HepG2 (cell line): ENCODE measurements at regions not wholly inside any gene's neighbourhood (a gene's known extent, or its start where the extent isn't known, plus 50 kb on each side); places are given as distances from the start of the nearest gene placed in this dataset.

Experiments used
- ATAC-seq: fragments of 200-7000 bp; cut with Tn5 transposase; 3 replicates; pipeline ENCODE4 v1.9.1; 2020; ENCODE audit warnings: mild to moderate bottlenecking, moderate library complexity
- BruUV-seq: library from RNA; stranded (reverse); fragments of 400-500 nt; replicated peaks from 2 replicates; lab custom pipeline; 2021; lab: Mats Ljungman, UMichigan
- CTCF ChIA-PET: fragments of 300-600 bp; formaldehyde crosslinking; extraction: SDS; loops from one replicate; lab custom pipeline; 2021; ENCODE audit warnings: low total read pairs, inconsistent platforms, low intra/inter-chr PET ratio; lab: Yijun Ruan, JAX
- POLR2A ChIA-PET: fragments of 350-600 bp; sonication (Branson Sonifier 250); formaldehyde crosslinking; loops from one replicate; lab custom pipeline; 2020; ENCODE audit warnings: antibody characterized with exemption, inconsistent platforms; lab: Yijun Ruan, JAX
- DNase-seq: peaks from one replicate; pipeline ENCODE4 v3.0.0-alpha.2; 2015; ENCODE audit warnings: low spot score
- FAIRE-seq: peaks from 3 replicates; lab custom pipeline; 2011; peaks lifted over from hg19 to GRCh38; lab: Jason Lieb, UNC
- H2AFZ ChIP-seq: one replicate; pipeline ENCODE4 v1.6.1; 2011; ENCODE audit warnings: low read length, inconsistent platforms
- H3K27ac ChIP-seq: fragments of 300-600 bp; 3 replicates; pipeline ENCODE4 v1.8.0; 2011; ENCODE audit warnings: mixed run types, mild to moderate bottlenecking, mixed read lengths, low read length, inconsistent platforms; ENCODE audit not compliant: insufficient read depth; ENCODE audit errors: extremely low read length
- H3K27me3 ChIP-seq, 2 experiments: fragments of 200-600 bp in 1 of 2; 2 replicates in 1 of 2; 3 replicates in 1 of 2; pipeline versions ENCODE4 v1.6.0 to v1.8.0; 2011; ENCODE audit warnings: low read length in 2 of 2, mild to moderate bottlenecking in 2 of 2, moderate library complexity in 2 of 2, inconsistent platforms in 1 of 2; ENCODE audit not compliant: insufficient read depth in 2 of 2, control insufficient read depth in 1 of 2
- H3K36me3 ChIP-seq, 2 experiments: fragments of 200-600 bp in 1 of 2; replicated peaks in 1 of 2; 2 replicates in 1 of 2; 3 replicates in 1 of 2; pipeline versions ENCODE4 v1.5.1 to v1.8.0; 2011; ENCODE audit warnings: low read length in 2 of 2, inconsistent platforms in 1 of 2; ENCODE audit not compliant: insufficient read depth in 2 of 2, control insufficient read depth in 1 of 2
- H3K4me1 ChIP-seq: 2 replicates; pipeline ENCODE4 v1.5.1; 2012; ENCODE audit warnings: low read length, inconsistent platforms; ENCODE audit not compliant: insufficient read depth
- H3K4me2 ChIP-seq: 2 replicates; pipeline ENCODE4 v1.6.0; 2011; ENCODE audit warnings: low read depth, low read length, inconsistent platforms
- H3K4me3 ChIP-seq, 3 experiments: fragments of 200-600 bp in 1 of 3; sonication (generic), shearing (Covaris generic) in 1 of 3; replicated peaks in 1 of 3; 2 replicates each; pipeline ENCODE4 v1.5.1; 2011 to 2016; ENCODE audit warnings: low read length in 3 of 3, inconsistent platforms in 2 of 3, low read depth in 2 of 3, mild to moderate bottlenecking in 2 of 3, control low read depth in 1 of 3, mixed read lengths in 1 of 3; ENCODE audit not compliant: insufficient read depth in 1 of 3
- H3K79me2 ChIP-seq: one replicate; pipeline ENCODE4 v1.6.1; 2011; ENCODE audit warnings: low read length, inconsistent platforms; ENCODE audit not compliant: insufficient read depth
- H3K9ac ChIP-seq: 2 replicates; pipeline ENCODE4 v1.6.0; 2011; ENCODE audit warnings: mild to moderate bottlenecking, low read depth, low read length, inconsistent platforms; ENCODE audit not compliant: insufficient read depth
- H3K9me3 ChIP-seq: 2 replicates; pipeline ENCODE4 v1.5.1; 2012; ENCODE audit warnings: mild to moderate bottlenecking, low read length
- H4K20me1 ChIP-seq: 2 replicates; pipeline ENCODE4 v1.6.0; 2011; ENCODE audit warnings: inconsistent platforms, mild to moderate bottlenecking, low read length, moderate library complexity; ENCODE audit not compliant: insufficient read depth
- HOXA7 ChIP-seq: sonication (generic); formaldehyde crosslinking; IDR thresholded peaks from 2 replicates; pipeline ENCODE4 v1.8.1; 2022; ENCODE audit warnings: mild to moderate bottlenecking, missing genetic modification reagents, moderate library complexity
- NFYC ChIP-seq: IDR thresholded peaks from 2 replicates; pipeline ENCODE4 v1.6.1; 2016; ENCODE audit warnings: missing genetic modification reagents, missing compliant biosample characterization
- ONECUT2 ChIP-seq: sonication (generic); formaldehyde crosslinking; IDR thresholded peaks from 2 replicates; pipeline ENCODE4 v1.4.0; 2020; ENCODE audit warnings: missing genetic modification reagents
- SMAD3 ChIP-seq: sonication (generic); formaldehyde crosslinking; IDR thresholded peaks from 2 replicates; pipeline ENCODE4 v1.4.0; 2020; ENCODE audit warnings: missing genetic modification reagents
- SP2 ChIP-seq: sonication (generic); formaldehyde crosslinking; IDR thresholded peaks from 2 replicates; pipeline ENCODE4 v1.5.1; 2020; ENCODE audit warnings: mild to moderate bottlenecking, missing genetic modification reagents
- WGBS: methylation state at CpG from one replicate; pipeline ENCODE4 v1.1.6; 2017; ENCODE audit warnings: low lambda C conversion rate; 5-methylcytosine and 5-hydroxymethylcytosine counted together
- in situ Hi-C: cut with HindIII; loops from 2 replicates; pipeline ENCODE4 v1.10.0; 2017; ENCODE audit warnings: low pct_unique_long_range_greater_than_20kb; ENCODE audit not compliant: extremely low pct_ligation_motif_present
- intact Hi-C: fragments of 100-400 bp; cut with micrococcal nuclease; formaldehyde crosslinking; loops from one replicate; pipeline ENCODE4 v1.10.0; 2022; ENCODE audit not compliant: unreplicated experiment
- TF ChIP-seq, protein P1 (sequence below): sonication (generic); formaldehyde crosslinking; IDR thresholded peaks from 2 replicates; pipeline ENCODE4 v1.5.1; 2020; ENCODE audit warnings: missing genetic modification reagents, mild to moderate bottlenecking, borderline replicate concordance
- TF ChIP-seq, protein P2 (sequence below): sonication (generic); formaldehyde crosslinking; IDR thresholded peaks from 2 replicates; pipeline ENCODE4 v1.8.1; 2023; ENCODE audit warnings: mild to moderate bottlenecking, missing genetic modification reagents
- TF ChIP-seq, protein P3 (sequence below): sonication (generic); formaldehyde crosslinking; IDR thresholded peaks from 2 replicates; pipeline ENCODE4 v1.5.1; 2020; ENCODE audit warnings: missing genetic modification reagents, mild to moderate bottlenecking, borderline replicate concordance
- TF ChIP-seq, protein P4 (sequence below): fragments of 450-650 bp; IDR thresholded peaks from 2 replicates; pipeline ENCODE4 v1.6.1; 2016

DNA sequence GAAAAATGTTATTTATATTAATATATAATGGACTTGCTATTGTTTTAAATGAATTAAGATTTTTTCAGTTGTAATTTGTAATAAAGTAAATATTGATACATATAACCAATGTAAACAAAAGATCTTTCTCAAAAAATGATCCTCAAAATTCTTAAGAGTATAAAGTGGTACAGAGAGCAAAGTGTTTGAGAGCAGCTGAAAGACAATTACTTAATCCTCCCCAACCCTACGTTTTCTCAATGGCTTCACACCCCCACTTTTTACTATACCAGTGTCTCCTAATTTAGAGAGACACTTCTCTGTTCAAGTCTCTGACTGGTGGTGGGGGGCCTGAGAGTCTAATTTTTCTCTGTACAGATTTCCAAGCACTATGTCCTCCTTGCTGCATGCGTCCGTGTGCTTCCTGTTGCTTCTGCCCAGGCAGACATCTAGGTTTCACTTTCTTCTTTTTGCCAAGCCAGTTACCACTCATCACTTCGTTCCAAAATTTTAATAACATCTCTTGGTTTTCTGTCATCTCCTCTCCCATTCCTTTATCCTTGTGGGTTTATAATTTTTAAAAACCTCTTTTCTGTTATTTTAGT is 276.3 kb upstream of the DNAJC19 start (continued):
- TF ChIP-seq, protein P1, sequence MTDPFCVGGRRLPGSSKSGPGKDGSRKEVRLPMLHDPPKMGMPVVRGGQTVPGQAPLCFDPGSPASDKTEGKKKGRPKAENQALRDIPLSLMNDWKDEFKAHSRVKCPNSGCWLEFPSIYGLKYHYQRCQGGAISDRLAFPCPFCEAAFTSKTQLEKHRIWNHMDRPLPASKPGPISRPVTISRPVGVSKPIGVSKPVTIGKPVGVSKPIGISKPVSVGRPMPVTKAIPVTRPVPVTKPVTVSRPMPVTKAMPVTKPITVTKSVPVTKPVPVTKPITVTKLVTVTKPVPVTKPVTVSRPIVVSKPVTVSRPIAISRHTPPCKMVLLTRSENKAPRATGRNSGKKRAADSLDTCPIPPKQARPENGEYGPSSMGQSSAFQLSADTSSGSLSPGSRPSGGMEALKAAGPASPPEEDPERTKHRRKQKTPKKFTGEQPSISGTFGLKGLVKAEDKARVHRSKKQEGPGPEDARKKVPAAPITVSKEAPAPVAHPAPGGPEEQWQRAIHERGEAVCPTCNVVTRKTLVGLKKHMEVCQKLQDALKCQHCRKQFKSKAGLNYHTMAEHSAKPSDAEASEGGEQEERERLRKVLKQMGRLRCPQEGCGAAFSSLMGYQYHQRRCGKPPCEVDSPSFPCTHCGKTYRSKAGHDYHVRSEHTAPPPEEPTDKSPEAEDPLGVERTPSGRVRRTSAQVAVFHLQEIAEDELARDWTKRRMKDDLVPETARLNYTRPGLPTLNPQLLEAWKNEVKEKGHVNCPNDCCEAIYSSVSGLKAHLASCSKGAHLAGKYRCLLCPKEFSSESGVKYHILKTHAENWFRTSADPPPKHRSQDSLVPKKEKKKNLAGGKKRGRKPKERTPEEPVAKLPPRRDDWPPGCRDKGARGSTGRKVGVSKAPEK (CRISPR knock-in tag), result no peak
- TF ChIP-seq, protein P2, sequence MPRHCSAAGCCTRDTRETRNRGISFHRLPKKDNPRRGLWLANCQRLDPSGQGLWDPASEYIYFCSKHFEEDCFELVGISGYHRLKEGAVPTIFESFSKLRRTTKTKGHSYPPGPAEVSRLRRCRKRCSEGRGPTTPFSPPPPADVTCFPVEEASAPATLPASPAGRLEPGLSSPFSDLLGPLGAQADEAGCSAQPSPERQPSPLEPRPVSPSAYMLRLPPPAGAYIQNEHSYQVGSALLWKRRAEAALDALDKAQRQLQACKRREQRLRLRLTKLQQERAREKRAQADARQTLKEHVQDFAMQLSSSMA (CRISPR knock-in tag), result no peak

DNA sequence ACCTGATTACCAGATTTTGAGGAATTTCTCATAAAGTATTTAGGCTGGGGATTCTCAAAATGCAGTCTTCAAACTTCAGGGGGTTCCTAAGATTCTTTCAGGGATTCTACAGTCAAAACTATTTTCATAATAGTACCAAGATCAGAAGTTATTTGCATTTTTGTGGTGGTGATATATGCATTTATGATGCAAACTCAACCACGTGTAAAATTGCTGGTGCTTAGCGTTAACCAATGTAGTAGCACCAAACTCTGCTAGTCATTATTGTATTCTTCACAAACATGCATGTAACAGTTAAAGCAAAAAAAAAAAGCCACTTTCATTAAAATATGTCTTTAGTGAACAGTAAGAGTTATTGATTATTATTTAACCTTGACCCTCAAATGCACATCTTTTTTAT is 274.9 kb upstream of the DNAJC19 start:
- intact Hi-C loops (no loop called here), in situ Hi-C loops (no loop called here)
- H3K27ac ChIP-seq, result no peak overlapping the region
- WGBS, result 4% methylated on average over 2 of the region's 2 CpGs
- no peaks in the 10 kb centered on the region for H3K4me1 ChIP-seq
- POLR2A ChIA-PET, result no interaction called here
- H3K9me3 ChIP-seq, result no peaks in the 10 kb centered on the region
- no peaks in the 10 kb centered on the region for H4K20me1 ChIP-seq
- no peak overlapping the region for H3K4me3 ChIP-seq
- no peaks in the 10 kb centered on the region for H3K36me3 ChIP-seq
- ATAC-seq, result no peak
- no TSS peak for BruUV-seq
- FAIRE-seq, result no peak
- no peaks in the 10 kb centered on the region for H3K79me2 ChIP-seq
- H3K27me3 ChIP-seq, result no peaks in the 10 kb centered on the region
- H2AFZ ChIP-seq, result no peak overlapping the region
- no peak for DNase-seq
- no peak overlapping the region for H3K9ac ChIP-seq
- H3K4me2 ChIP-seq, result no peak overlapping the region
- CTCF ChIA-PET, result no interaction called here
- TF ChIP-seq, protein P3, sequence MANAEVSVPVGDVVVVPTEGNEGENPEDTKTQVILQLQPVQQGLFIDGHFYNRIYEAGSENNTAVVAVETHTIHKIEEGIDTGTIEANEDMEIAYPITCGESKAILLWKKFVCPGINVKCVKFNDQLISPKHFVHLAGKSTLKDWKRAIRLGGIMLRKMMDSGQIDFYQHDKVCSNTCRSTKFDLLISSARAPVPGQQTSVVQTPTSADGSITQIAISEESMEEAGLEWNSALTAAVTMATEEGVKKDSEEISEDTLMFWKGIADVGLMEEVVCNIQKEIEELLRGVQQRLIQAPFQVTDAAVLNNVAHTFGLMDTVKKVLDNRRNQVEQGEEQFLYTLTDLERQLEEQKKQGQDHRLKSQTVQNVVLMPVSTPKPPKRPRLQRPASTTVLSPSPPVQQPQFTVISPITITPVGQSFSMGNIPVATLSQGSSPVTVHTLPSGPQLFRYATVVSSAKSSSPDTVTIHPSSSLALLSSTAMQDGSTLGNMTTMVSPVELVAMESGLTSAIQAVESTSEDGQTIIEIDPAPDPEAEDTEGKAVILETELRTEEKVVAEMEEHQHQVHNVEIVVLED (CRISPR knock-in tag), result no peak
- TF ChIP-seq NFYC, result no peak
- TF ChIP-seq SMAD3 (CRISPR knock-in tag), result no peak
- TF ChIP-seq SP2 (CRISPR knock-in tag), result no peak
- no peak for TF ChIP-seq HOXA7 (CRISPR knock-in tag)
- TF ChIP-seq, protein P4, sequence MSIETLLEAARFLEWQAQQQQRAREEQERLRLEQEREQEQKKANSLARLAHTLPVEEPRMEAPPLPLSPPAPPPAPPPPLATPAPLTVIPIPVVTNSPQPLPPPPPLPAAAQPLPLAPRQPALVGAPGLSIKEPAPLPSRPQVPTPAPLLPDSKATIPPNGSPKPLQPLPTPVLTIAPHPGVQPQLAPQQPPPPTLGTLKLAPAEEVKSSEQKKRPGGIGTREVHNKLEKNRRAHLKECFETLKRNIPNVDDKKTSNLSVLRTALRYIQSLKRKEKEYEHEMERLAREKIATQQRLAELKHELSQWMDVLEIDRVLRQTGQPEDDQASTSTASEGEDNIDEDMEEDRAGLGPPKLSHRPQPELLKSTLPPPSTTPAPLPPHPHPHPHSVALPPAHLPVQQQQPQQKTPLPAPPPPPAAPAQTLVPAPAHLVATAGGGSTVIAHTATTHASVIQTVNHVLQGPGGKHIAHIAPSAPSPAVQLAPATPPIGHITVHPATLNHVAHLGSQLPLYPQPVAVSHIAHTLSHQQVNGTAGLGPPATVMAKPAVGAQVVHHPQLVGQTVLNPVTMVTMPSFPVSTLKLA, result no peak
- TF ChIP-seq ONECUT2 (CRISPR knock-in tag), result no peak
